ENCODE measurements at regions not wholly inside any gene's neighbourhood (a gene's known extent, or its start where the extent isn't known, plus 50 kb on each side); places are given as distances from the start of the nearest gene placed in this dataset.

DNA sequence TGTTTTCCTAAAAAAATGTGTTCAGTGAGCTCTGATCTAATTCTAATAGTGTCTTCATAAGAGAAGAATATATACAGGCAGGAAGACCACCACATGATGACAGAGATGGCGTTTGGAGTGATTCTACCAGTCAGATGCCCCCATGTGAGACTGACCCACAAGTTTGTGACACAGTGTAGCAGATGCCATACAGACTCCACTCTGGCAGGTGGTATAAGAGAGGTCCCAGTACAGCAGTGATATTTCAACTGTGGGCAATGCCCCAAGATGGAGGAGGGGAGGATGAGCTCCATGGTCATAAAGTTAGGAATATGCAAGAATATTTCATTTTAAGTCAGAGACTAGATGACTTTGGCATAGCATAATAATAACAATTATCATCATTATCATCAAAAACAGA is 1022.6 kb downstream of the KCNMA1 start:
- Histone ChIP-seq H3K4me1 (no peaks in the 10 kb centered on the region), H3K27ac (replicated peaks) (no peak overlapping the region), H3K36me3 (no peaks in the 10 kb centered on the region), H3K9me3 (replicated peaks) (peaks cover 17% of the 10 kb centered on the region), H3K4me3 (no peak overlapping the region), H3K27me3 (ENCODE audit: low read depth) (no peaks in the 10 kb centered on the region)
- TF ChIP-seq, protein P1, sequence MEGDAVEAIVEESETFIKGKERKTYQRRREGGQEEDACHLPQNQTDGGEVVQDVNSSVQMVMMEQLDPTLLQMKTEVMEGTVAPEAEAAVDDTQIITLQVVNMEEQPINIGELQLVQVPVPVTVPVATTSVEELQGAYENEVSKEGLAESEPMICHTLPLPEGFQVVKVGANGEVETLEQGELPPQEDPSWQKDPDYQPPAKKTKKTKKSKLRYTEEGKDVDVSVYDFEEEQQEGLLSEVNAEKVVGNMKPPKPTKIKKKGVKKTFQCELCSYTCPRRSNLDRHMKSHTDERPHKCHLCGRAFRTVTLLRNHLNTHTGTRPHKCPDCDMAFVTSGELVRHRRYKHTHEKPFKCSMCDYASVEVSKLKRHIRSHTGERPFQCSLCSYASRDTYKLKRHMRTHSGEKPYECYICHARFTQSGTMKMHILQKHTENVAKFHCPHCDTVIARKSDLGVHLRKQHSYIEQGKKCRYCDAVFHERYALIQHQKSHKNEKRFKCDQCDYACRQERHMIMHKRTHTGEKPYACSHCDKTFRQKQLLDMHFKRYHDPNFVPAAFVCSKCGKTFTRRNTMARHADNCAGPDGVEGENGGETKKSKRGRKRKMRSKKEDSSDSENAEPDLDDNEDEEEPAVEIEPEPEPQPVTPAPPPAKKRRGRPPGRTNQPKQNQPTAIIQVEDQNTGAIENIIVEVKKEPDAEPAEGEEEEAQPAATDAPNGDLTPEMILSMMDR (IDR thresholded peaks at IDR 0.05; ENCODE audit: borderline replicate concordance), result no peak
- intact Hi-C loops (cut with micrococcal nuclease), result no loop called here
- no peak for DNase-seq
